HEK293T (cell line): ENCODE measurements at regions not wholly inside any gene's neighbourhood (a gene's known extent, or its start where the extent isn't known, plus 50 kb on each side); places are given as distances from the start of the nearest gene placed in this dataset.
"Not testable (repeated sequence)": the region's sequence is repeated elsewhere in the genome, so short reads cannot be mapped to it uniquely, and the experiment has no call there.

Experiments used
- CTCF ChIA-PET: fragments of 350-600 bp; formaldehyde crosslinking; extraction: SDS; loops from one replicate; lab custom pipeline; 2021; ENCODE audit warnings: antibody characterized with exemption, inconsistent platforms; lab: Yijun Ruan, JAX
- POLR2A ChIA-PET: fragments of 350-600 bp; formaldehyde crosslinking; extraction: SDS; loops from one replicate; lab custom pipeline; 2020; ENCODE audit warnings: antibody characterized with exemption, inconsistent platforms; lab: Yijun Ruan, JAX
- DNase-seq: peaks from one replicate; pipeline ENCODE4 v3.0.0; 2012; ENCODE audit warnings: mixed read lengths; ENCODE audit errors: extremely low spot score
- ARNT ChIP-seq: fragments of 450-650 bp; IDR thresholded peaks from 2 replicates; pipeline ENCODE4 v1.6.1; 2017; ENCODE audit warnings: mild to moderate bottlenecking
- BHLHE40 ChIP-seq: fragments of 450-650 bp; IDR thresholded peaks from 2 replicates; pipeline ENCODE4 v1.6.1; 2016; ENCODE audit warnings: mild to moderate bottlenecking, moderate library complexity, borderline replicate concordance
- CTBP1 ChIP-seq: fragments of 450-650 bp; IDR thresholded peaks from 2 replicates; pipeline ENCODE4 v1.6.1; 2016; ENCODE audit warnings: borderline replicate concordance
- ELF4 ChIP-seq: fragments of 450-650 bp; IDR thresholded peaks from 2 replicates; pipeline ENCODE4 v1.6.1; 2017; ENCODE audit warnings: antibody characterized with exemption
- FOXA1 ChIP-seq: fragments of 450-650 bp; IDR thresholded peaks from 2 replicates; pipeline ENCODE4 v1.6.1; 2016; ENCODE audit warnings: mild to moderate bottlenecking
- FOXK2 ChIP-seq: fragments of 450-650 bp; IDR thresholded peaks from 2 replicates; pipeline ENCODE4 v1.6.1; 2016; ENCODE audit warnings: mild to moderate bottlenecking
- FOXM1 ChIP-seq: fragments of 450-650 bp; IDR thresholded peaks from 2 replicates; pipeline ENCODE4 v1.6.1; 2017; ENCODE audit warnings: mild to moderate bottlenecking, borderline replicate concordance
- HDGF ChIP-seq: fragments of 450-650 bp; IDR thresholded peaks from 2 replicates; pipeline ENCODE4 v1.6.1; 2017; ENCODE audit warnings: antibody characterized with exemption, borderline replicate concordance
- L3MBTL2 ChIP-seq: fragments of 450-650 bp; conservative IDR thresholded peaks from 2 replicates; pipeline ENCODE4 v1.6.1; 2016; ENCODE audit warnings: mild to moderate bottlenecking
- LEF1 ChIP-seq: fragments of 450-650 bp; IDR thresholded peaks from 2 replicates; pipeline ENCODE4 v1.6.1; 2017; ENCODE audit warnings: mild to moderate bottlenecking, borderline replicate concordance
- NFRKB ChIP-seq: fragments of 450-650 bp; IDR thresholded peaks from 2 replicates; pipeline ENCODE4 v1.6.1; 2016; ENCODE audit warnings: mild to moderate bottlenecking, moderate library complexity
- SP1 ChIP-seq: fragments of 450-650 bp; IDR thresholded peaks from 2 replicates; pipeline ENCODE4 v1.6.1; 2017
- SUZ12 ChIP-seq: fragments of 450-650 bp; IDR thresholded peaks from 2 replicates; pipeline ENCODE4 v1.6.1; 2016; ENCODE audit warnings: mild to moderate bottlenecking
- TARDBP ChIP-seq: fragments of 450-650 bp; IDR thresholded peaks from 2 replicates; pipeline ENCODE4 v1.6.1; 2016
- ZNF384 ChIP-seq: fragments of 450-650 bp; IDR thresholded peaks from 2 replicates; pipeline ENCODE4 v1.6.1; 2016
- TF ChIP-seq, protein P1 (sequence below): fragments of 450-650 bp; IDR thresholded peaks from 2 replicates; pipeline ENCODE4 v1.6.1; 2016

GRCh38 chr6:21729431-21729830 is 135.9 kb downstream of the SOX4 start:
- TF ChIP-seq SP1 = no peak
- ChIA-PET POLR2A (no interaction called here), CTCF (interaction anchor here (0.6 kb wide), 1 partner anchor 273 kb away, joined by 3 read pairs; no protein-coding TSS in a partner anchor)
- no peak for DNase-seq

- no peak for DNase-seq
- TF ChIP-seq HDGF (no peak), FOXK2 (no peak), ELF4 (no peak), L3MBTL2 (no peak), ARNT (no peak), SP1 (no peak), FOXA1 (no peak), FOXM1 (no peak), LEF1 (no peak), SUZ12 (no peak), CTBP1 (no peak), BHLHE40 (no peak), ZNF384 (no peak), NFRKB (no peak), TARDBP (no peak)
- TF ChIP-seq, protein P1, sequence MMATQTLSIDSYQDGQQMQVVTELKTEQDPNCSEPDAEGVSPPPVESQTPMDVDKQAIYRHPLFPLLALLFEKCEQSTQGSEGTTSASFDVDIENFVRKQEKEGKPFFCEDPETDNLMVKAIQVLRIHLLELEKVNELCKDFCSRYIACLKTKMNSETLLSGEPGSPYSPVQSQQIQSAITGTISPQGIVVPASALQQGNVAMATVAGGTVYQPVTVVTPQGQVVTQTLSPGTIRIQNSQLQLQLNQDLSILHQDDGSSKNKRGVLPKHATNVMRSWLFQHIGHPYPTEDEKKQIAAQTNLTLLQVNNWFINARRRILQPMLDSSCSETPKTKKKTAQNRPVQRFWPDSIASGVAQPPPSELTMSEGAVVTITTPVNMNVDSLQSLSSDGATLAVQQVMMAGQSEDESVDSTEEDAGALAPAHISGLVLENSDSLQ = no peak
- ChIA-PET CTCF (interaction anchor here (0.6 kb wide), 1 partner anchor 899 kb away, joined by 4 read pairs; no protein-coding TSS in a partner anchor), POLR2A (no interaction called here)
Measured at GRCh38 chr6:21730533-21730932, 137.0 kb downstream of the SOX4 start.

DNA sequence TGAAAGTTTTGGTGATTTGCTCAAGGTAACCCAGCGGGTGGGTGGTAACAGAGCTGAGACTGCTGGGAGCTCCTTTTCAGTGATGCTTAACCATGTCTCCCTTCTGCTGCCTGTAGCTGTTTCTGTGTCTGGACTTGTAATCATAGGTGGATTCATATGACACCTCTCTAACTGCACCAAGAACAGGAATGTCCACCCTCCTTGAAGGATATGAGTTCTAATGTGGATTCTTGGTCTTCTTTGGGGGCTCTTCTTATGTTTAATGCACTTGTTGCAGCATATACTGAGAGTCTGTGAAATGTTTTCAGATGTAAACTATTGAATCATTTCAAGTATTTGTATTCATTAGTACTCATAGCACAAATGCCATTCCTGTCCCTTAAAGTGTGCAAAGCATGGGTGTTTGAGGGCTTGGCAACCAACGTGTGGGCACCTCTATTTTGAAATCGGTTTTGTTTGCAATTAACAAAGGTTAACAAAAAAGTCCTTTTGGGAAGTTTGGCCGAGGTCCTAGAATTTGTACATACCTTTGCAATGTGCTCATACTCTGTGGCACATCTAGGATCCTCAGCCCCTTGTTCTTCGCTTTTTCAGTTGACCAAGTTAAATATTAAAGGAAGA is 138.0 kb downstream of the SOX4 start:
- CTCF ChIA-PET = no interaction called here

GRCh38 chr6:21732032-21732730 is 138.6 kb downstream of the SOX4 start:
- POLR2A ChIA-PET = interaction anchor here (1.1 kb wide), 1 partner anchor 139 kb away, joined by 3 read pairs; no protein-coding TSS in a partner anchor
- DNase-seq, CTCF ChIA-PET: not testable (repeated sequence)

More for the DNA sequence above, 138.0 kb downstream of the SOX4 start:
- POLR2A ChIA-PET = interaction anchor here (1.1 kb wide), 1 partner anchor 138 kb away, joined by 3 read pairs; no protein-coding TSS in a partner anchor
- no peak for TF ChIP-seq ELF4
- no peak for TF ChIP-seq FOXM1
- no peak for TF ChIP-seq BHLHE40
- TF ChIP-seq NFRKB = no peak
- no peak for TF ChIP-seq LEF1
- no peak for DNase-seq

DNA sequence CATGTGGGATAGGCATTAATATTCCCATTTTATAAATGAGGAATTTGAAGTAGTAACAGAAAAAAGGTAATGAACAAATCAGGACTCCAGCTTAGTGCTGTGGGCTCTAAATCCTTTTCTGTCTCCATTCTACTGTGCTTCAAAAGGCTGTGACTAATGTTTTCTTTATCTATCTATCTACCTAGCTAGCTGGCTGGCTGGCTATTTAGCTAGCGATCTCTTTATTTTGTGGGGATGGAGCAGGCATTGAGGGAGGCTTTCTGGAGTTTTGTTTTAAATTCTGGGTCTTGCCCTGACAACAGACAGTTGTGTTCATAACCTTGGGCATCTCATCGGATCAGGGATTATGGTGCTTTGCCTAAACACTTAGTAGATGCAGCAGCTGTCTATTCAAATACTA is 139.2 kb downstream of the SOX4 start:
- CTCF ChIA-PET = interaction anchor here (0.7 kb wide), 1 partner anchor 10 kb away, joined by 3 read pairs; no protein-coding TSS in a partner anchor
- TF ChIP-seq FOXM1 = no peak
- TF ChIP-seq LEF1 = no peak
- TF ChIP-seq NFRKB = no peak
- no peak for TF ChIP-seq L3MBTL2
- TF ChIP-seq TARDBP = no peak
- TF ChIP-seq CTBP1 = no peak
- no peak for TF ChIP-seq ZNF384
- TF ChIP-seq HDGF = no peak
- no peak for TF ChIP-seq ARNT
- TF ChIP-seq ELF4 = no peak
- TF ChIP-seq FOXK2 = no peak
- TF ChIP-seq FOXA1 = no peak
- no peak for TF ChIP-seq BHLHE40
- no peak for DNase-seq
- POLR2A ChIA-PET = no interaction called here

- no peak for DNase-seq
- TF ChIP-seq, protein P1 = no peak
- TF ChIP-seq ELF4 (no peak), FOXM1 (no peak), LEF1 (no peak), SP1 (no peak), L3MBTL2 (no peak), CTBP1 (no peak), BHLHE40 (no peak), FOXK2 (no peak), HDGF (no peak), SUZ12 (no peak), ZNF384 (no peak), TARDBP (no peak), FOXA1 (no peak), NFRKB (no peak)
- CTCF ChIA-PET = interaction anchor here (0.7 kb wide), 1 partner anchor 9 kb away, joined by 3 read pairs; no protein-coding TSS in a partner anchor
- POLR2A ChIA-PET = no interaction called here
Measured at GRCh38 chr6:21733311-21733710, 139.8 kb downstream of the SOX4 start.

DNA sequence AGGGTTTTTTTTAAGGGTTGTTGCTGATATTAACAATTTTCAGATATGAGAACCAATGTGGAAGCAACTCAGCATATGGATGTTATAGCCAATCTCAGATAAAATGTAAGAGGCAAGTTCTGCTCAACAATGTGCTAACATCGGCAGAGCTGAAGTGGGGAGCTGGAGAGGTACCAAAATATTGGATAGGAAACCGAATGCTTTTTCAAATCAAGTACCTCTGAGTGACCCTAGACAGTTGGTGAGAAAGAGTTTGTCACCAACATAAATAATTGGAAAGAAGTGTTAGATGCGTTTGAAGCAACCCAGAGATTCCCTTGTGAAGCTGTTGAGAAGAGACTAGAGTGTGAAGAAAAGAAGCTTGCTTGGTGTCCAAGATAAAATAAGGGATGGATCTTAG is 140.7 kb downstream of the SOX4 start:
- ChIA-PET POLR2A (no interaction called here), CTCF (no interaction called here)
- DNase-seq = no peak

More for the DNA sequence above, 140.7 kb downstream of the SOX4 start:
- TF ChIP-seq L3MBTL2 (no peak), ELF4 (no peak), FOXM1 (no peak), LEF1 (no peak), ARNT (no peak), SP1 (no peak), TARDBP (no peak), FOXA1 (no peak), ZNF384 (no peak), FOXK2 (no peak), HDGF (no peak), BHLHE40 (no peak), SUZ12 (no peak)
- TF ChIP-seq, protein P1 = no peak
